LNCAP (cell line): ENCODE measurements at regions not wholly inside any gene's neighbourhood (a gene's known extent, or its start where the extent isn't known, plus 50 kb on each side); places are given as distances from the start of the nearest gene placed in this dataset.

Experiments used
- CTCF ChIP-seq: fragments of 450-650 bp; IDR thresholded peaks from 2 replicates; pipeline ENCODE4 v1.5.1; 2017; ENCODE audit warnings: mild to moderate bottlenecking

DNA sequence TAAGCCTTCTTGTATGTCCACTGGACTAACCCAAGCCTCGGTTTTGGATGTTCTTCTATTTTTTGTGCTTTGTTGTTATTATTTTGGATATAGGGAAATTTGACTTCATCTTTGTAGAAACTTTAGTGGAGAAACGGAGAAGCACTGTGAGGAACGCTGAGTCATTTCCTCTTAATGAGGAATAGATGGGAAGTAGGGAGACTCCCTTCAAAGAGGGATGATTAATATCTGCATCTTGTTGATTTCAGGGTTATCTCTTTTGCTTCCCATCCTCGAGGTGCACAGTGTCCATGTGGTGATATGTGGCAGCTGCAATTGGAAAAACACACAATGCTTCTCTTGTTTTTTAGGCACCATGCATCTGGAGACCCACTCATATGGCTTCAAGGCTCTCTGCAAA, 1147.9 kb downstream of the NLGN4X start:
- TF ChIP-seq CTCF, result no peak

DNA sequence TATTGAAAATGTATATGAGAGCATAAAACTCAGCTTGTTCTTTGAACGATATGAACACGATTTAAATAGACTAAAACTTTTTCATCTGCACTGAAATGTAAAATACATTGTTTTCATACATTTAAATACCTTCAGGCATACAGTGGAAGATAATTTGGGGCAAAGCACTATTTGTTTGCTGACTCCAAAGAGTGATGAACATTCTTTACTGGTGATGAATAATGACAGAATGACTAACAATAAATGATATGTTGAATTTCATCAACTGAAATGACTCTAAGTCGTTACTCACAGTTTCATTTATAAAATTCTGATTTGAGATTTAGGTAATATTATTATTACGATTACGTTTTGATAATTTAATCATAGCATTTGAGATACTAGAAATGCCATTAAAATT, 1160.1 kb downstream of the NLGN4X start:
- no peak for TF ChIP-seq CTCF

DNA sequence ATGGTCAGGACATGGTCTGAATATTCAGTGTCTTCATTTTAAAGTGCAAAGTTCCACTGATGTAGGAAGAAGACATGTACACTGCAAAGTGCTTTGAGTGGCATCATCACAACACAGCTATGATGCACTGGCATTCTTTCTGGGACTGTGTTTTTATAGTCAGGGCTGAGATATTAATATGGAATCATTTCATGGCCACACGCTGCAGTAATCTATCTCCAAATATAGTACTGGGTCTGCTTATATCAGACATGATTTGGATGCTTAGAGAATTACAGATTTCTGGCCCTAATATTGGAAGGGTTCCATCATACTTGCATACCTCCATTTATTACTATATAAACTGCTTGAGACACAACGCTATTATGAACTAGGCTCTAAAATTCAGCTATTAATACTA, 1170.9 kb downstream of the NLGN4X start:
- no peak for TF ChIP-seq CTCF

- no peak for TF ChIP-seq CTCF
These were observed 1173.8 kb downstream of the NLGN4X start for GRCh38 chrX:5054852-5055251.

DNA sequence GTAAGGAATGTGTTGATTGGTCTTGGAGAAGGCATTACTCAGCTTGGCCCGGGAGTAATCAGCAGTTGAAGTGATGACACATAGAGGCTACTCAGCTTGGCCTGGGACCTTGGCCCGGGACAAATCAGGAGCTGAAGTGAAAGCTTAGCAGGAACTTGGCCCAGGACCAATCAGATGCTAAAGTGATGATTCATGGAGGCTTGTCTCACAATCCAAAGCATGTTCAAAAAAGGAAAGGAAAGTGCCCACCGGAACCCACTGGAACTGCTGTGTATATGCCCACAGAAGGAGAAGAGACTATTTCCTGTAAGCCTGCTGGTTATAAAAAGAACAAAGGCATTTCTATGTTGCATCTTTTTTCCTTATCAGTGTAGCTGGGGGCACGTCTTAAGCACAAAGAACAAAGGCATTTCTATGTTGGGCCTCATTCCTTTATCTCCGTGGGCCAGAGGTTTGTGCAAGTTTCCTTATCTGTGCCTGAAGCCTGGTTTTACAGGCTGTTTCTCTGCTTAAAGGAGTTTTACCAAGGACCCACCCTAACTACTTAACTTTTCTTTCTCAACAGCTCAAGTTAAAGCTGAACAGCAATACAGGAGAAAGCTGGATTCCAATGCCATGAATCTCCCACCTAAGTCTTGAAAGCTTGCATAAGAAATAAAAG, 1176.7 kb downstream of the NLGN4X start:
- no peak for TF ChIP-seq CTCF

DNA sequence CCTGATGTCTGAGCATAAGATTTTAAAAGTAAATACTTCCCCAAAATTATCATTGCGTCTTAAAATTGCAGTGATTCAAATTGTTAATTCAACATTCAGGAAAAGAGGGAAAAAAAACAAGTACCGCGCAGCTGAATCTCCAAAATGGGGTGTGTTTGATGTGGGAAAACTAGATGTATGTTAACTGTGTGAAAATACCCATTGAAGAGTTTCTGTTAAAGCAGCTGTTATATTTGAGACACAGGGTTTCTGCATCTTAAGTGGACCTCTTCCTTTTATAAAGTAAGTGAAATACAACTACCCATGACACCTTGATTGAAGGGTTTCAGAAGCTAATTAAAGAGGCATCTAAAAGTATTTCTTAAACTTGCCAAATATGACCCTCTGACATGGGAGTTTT, 1186.1 kb downstream of the NLGN4X start:
- TF ChIP-seq CTCF, result no peak

- TF ChIP-seq CTCF, result no peak
These were observed 1196.9 kb downstream of the NLGN4X start for GRCh38 chrX:5031792-5032191.

DNA sequence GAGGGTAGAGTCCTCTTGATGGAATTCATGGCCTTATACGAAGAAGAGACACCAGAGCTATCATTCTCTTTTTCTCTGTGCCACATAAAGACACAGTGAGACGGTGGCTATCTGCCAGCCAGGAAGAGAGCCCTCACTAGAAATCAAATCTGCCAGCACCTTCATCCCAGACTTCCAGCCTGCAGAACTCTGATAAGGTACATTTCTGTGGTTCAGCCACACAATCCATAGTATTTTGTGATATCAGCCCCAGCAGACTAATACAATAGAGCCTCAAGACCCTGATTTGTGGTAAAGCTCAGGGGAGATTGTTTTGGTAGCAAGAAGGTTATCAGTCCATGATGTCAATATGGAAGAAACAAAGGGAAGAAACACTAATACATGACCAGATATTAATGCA, 1213.2 kb downstream of the NLGN4X start:
- TF ChIP-seq CTCF, result no peak
